ENCODE measurements at regions not wholly inside any gene's neighbourhood (a gene's known extent, or its start where the extent isn't known, plus 50 kb on each side); places are given as distances from the start of the nearest gene placed in this dataset.

DNA sequence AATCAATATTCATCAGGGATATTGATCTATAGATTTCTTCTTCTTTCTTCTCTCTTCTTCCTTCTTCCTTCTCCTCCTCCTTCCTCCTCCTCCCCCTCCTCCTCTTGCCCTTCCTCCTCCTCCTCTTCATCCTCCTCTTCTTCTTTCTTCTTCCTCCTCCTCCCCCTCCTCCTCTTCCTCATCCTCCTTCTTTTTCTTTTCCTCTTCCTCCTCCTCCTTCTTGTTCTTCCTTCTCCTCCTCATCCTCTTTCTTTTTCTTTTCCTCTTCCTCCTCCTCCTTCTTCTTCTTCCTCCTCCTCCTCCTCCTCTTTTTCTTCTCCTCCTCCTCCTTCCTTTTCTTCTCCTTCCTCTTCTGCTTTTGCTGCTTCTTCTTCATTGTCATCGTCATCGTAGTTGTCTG, 52.4 kb upstream of the SERINC1 start:
- no peak for DNase-seq (ENCODE audit: low read depth)

DNA sequence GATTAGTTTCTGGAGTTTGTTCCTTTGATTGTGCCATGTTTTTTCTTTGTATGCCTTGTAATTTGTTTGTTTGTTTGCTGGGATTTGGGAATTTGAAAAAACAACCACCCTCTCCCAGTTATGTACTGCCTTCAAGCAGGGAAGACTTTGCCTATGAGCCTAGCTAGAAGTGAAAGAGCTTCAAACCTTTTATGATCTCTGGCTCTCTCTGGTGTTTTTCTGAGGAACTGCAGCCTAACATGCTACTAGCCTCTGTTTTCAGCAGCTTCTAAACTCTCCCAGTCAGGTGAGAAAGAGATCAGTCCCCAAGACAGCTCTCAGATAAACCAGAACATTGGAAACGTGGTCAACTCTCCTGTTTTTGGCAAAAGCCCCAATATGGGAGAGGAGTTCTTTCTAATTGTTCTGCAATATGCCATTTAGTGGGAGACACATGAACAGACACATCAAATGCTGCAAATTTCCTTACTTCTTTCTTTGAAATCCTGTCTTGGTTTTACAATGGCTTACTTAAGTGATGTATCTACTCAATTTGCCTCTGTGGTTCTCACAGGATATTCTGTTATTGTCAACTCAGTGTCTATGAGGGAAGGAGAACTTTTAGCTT, 58.9 kb upstream of the SERINC1 start:
- peak; percentile 25 for DNase-seq (ENCODE audit: low read depth)

DNA sequence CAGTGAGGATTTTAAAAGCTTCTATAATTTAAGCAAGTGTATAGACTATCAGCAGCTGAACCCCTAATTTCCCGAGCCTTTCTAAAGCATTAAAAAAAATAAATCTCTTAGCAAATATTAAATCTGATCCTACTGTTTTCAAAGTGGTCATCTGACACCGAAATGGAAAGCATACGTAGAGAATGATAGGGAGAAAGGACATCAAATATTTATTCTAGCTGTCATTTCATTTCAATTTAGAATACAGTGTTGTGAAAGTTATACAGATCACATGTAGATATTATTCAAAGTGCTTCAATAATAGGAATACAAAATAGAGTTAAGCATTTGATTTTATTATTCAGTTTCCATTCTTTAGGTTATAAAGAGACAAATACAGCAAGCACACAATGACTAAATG, 61.9 kb upstream of the PKIB start:
- DNase-seq (ENCODE audit: low read depth): no peak

DNA sequence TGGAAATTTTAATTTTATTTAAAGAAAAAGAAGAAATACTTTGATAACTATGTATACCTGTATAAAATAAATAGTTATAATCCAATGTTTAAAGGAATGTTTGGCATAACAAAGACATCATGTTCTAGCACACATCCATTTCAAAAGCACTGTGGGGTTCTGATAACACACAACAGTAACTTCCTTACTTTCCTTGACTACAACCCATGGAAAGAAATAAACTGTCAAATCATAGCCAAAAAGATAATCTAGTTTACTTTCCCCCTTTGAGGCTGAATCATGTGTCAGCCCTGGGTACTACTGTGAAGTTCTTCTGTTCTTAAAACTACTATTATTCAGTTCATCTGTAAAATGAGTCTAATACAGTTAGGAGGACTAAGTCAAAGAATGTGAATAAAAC, 61.4 kb upstream of the PKIB start:
- no peak for DNase-seq (ENCODE audit: low read depth)

DNA sequence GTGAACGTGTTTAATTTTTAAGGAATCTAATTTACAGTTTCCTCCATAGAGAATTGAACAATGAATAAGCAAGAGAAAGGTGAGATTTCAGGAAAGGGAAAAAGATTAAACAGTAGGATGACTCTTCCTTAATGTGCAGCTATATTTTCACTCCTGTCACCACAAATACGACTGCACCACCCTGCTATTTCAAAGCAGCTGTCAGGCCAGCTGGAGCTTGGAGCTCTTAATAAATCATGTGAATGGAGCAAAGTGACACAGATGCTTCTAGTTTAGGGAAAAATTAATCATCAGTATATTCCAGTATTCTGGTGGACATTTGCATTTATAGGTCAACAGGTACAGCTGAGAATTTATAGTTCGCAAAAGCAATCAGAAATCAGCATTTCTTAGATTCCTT, 56.5 kb upstream of the PKIB start:
- no peak for DNase-seq (ENCODE audit: low read depth)

DNA sequence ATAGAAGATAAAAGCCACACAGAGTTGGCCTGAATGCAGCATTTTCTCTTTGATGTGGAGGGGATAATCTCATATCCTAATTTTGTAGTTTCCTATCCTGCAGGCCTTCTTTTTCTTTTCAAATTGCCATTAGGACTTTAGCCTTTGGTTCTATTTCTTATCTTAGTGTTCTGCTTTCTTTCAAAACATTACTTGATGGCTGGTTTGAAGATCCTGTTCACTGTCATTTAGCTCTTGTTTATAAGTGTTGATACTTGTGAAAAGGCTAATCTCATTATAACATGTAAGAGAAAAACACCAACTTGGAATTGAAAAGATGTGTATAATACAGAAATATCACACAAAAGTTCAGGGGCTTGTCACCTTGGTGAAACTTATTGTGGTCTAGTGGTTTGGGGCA, 54.6 kb upstream of the PKIB start:
- DNase-seq (ENCODE audit: low read depth): no peak

DNA sequence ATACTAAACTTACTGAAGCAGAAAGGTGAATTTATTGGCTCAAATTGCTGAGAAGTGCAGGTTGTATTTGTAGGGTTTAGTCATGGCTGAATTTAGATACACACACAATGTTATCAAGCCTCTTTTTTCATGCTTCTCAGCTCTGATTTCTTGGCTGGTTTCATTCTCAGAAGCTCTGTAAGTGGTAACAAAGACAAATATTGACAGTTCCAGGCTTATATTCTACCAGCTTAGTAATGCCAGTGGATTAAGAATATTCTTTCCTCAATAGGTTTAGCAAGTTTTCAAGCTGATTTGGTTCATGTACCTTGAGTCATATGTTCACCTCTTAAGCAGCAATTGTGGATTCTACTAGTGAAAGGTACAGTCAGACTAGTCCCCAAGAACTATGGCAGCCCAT, 52.1 kb upstream of the PKIB start:
- no peak for DNase-seq (ENCODE audit: low read depth)
